ENCODE measurements at regions not wholly inside any gene's neighbourhood (a gene's known extent, or its start where the extent isn't known, plus 50 kb on each side); places are given as distances from the start of the nearest gene placed in this dataset.

DNA sequence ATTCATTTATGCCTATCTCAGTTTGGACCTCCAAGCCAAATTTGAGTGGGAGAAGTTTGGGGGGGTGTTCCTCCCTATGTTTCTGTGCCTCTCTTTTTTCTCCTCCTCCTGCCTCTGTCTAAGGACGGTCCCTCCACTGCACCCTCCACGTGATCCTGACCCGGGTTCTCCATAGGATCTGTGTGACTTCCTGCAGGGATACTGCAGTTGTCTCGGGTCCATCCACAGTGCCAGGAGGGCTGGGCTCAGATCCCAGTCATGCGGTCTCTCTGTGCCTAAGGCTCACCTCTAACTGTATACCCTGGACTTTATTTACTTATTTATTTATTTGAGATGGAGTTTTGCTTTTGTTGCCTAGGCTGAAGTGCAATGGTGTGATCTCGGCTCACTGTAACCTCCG lies 1354.5 kb downstream of the BRD1 start:
- Mint-ChIP-seq H3K9me3 (no peaks in the 10 kb centered on the region), H3K36me3 (ENCODE audit: insufficient read depth in 2 of 2) (no peaks in the 10 kb centered on the region), H3K27me3 (ENCODE audit: low read depth) (peaks cover 12% of the 10 kb centered on the region), H3K27ac (no peak overlapping the region), H3K4me1 (ENCODE audit: low read depth) (no peaks in the 10 kb centered on the region), H3K4me3 (no peak overlapping the region)
- DNase-seq (no peak), ATAC-seq (replicated peaks in 1 of 2) (no peak)

DNA sequence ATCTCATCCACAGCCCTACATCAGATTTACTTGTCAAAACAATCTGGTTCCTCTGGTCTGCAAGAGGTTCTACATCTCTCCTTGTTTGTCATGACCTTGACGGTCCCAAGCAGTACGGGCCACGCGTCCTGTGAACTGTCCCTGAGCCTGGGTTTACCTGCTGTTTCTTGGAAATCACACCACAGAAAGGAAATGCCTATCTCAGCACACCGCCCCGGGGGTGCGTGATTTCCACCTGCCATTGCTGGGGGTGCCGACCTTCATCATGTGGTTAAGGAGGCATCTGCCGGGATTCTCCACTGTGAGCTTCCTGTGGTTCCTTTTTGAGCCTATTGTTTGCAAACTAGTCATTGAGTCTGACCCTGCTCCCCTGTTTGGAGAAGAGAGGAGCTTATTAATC lies 1363.4 kb downstream of the BRD1 start:
- no peak for ATAC-seq (replicated peaks in 1 of 2)
- no peak overlapping the region for H3K4me3 Mint-ChIP-seq

DNA sequence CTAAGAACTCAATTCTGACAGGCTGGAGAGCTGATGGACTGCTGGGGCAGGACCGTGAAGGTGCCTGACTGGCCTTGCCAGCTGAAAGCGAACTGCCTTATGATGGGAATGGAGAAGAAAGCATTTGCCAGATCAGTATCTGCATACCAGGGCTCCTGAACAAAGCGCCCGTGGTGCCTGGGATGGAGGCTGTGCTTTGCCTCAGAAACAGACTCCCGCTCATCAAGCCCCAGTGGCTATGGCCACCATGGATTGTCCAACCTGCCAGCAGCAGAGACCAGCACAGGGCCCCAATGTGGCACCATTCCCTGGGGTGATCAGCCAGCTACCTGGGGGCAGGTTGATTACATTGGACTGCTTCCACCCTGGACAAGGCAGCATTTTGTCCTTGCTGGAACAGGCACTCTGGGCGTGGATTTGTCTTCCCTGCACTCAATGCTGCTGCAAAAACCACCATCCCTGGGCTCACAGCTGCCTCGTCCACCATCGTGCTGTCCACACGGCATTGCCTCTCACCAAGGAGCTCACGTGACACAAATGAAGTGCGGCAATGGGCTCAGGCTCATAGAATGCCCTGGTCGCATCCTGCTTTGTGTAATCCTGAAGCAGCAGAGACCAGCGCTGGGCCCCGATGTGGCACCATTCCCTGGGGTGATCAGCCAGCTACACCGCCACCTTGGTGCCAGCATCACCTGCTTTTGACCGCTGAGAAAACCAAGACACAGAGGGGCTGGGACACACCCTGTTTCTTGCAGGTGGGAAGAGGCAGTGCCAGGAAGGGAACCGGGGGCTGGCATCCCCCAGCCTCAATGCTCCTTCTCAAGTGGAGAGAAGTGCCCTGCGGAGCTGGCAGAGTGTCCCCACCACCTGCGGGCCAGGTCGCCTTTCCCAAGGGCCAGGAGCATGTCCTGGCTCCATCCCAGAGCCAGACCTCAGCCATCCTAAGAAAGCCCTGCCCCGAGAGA lies 1367.5 kb downstream of the BRD1 start:
- no peak overlapping the region for H3K27ac Mint-ChIP-seq
- no peak for DNase-seq
- H3K36me3 Mint-ChIP-seq (ENCODE audit: insufficient read depth in 2 of 2), result no peaks in the 10 kb centered on the region
- H3K27me3 Mint-ChIP-seq (ENCODE audit: low read depth), result peaks cover 6% of the 10 kb centered on the region
- no peak overlapping the region for H3K4me3 Mint-ChIP-seq
- no peaks in the 10 kb centered on the region for H3K9me3 Mint-ChIP-seq
- ATAC-seq (replicated peaks in 1 of 2), result no peak
- no peaks in the 10 kb centered on the region for H3K4me1 Mint-ChIP-seq (ENCODE audit: low read depth)

More for the DNA sequence above, 1363.4 kb downstream of the BRD1 start:
- DNase-seq, result no peak
- no peaks in the 10 kb centered on the region for H3K36me3 Mint-ChIP-seq (ENCODE audit: insufficient read depth in 2 of 2)
- no peaks in the 10 kb centered on the region for H3K9me3 Mint-ChIP-seq
- peaks cover 6% of the 10 kb centered on the region for H3K27me3 Mint-ChIP-seq (ENCODE audit: low read depth)
- H3K27ac Mint-ChIP-seq, result no peak overlapping the region
- H3K4me1 Mint-ChIP-seq (ENCODE audit: low read depth), result no peaks in the 10 kb centered on the region

DNA sequence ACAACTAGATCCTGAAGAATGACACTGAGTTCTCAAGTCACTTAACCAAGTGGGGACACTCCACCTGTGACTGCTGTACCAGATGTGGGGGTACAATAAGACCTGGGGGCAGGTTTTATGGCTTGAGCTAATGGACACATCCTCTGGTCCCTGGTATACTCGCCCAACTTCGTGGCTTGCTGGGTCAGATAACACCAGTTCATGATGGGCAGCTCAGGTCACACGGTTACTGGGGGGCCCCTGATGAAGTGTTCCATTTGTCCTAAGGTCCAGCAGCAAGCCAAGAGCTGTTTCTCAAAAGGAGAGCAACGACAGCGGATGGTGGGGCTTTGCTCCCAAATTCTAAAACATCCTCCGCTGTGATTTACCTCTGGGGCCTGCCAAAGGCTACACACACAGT lies 1368.4 kb downstream of the BRD1 start:
- no peaks in the 10 kb centered on the region for H3K4me1 Mint-ChIP-seq (ENCODE audit: low read depth)
- DNase-seq, result no peak
- H3K4me3 Mint-ChIP-seq, result no peak overlapping the region
- H3K27me3 Mint-ChIP-seq (ENCODE audit: low read depth), result peaks cover 6% of the 10 kb centered on the region
- no peak overlapping the region for H3K27ac Mint-ChIP-seq
- H3K9me3 Mint-ChIP-seq, result no peaks in the 10 kb centered on the region
- H3K36me3 Mint-ChIP-seq (ENCODE audit: insufficient read depth in 2 of 2), result no peaks in the 10 kb centered on the region
- ATAC-seq (replicated peaks in 1 of 2), result no peak

DNA sequence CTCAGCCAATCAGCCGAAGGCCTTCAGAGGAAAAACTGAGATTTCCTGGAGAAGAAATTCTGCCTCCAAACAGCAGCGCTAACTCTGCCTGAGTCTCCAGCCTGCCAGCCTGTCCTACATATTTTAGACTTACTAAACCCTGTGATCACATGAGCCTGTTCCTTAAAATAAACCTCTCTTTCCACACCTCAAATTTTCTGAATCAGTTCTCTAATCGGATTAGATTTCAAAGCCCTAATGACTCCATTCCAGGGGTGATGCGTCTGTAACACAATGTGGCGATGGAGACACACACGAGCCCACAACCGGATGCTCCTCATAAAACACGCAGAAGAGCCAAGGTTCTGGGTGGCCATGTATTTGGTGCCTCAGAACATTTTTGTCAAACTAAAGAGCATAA lies 1371.2 kb downstream of the BRD1 start:
- H3K27me3 Mint-ChIP-seq (ENCODE audit: low read depth), result peaks cover 5% of the 10 kb centered on the region
- no peak overlapping the region for H3K27ac Mint-ChIP-seq
- no peak overlapping the region for H3K4me3 Mint-ChIP-seq
- no peaks in the 10 kb centered on the region for H3K9me3 Mint-ChIP-seq
- ATAC-seq (replicated peaks in 1 of 2) (no peak), DNase-seq (no peak)
- H3K4me1 Mint-ChIP-seq (ENCODE audit: low read depth), result no peaks in the 10 kb centered on the region
- H3K36me3 Mint-ChIP-seq (ENCODE audit: insufficient read depth in 2 of 2), result no peaks in the 10 kb centered on the region

DNA sequence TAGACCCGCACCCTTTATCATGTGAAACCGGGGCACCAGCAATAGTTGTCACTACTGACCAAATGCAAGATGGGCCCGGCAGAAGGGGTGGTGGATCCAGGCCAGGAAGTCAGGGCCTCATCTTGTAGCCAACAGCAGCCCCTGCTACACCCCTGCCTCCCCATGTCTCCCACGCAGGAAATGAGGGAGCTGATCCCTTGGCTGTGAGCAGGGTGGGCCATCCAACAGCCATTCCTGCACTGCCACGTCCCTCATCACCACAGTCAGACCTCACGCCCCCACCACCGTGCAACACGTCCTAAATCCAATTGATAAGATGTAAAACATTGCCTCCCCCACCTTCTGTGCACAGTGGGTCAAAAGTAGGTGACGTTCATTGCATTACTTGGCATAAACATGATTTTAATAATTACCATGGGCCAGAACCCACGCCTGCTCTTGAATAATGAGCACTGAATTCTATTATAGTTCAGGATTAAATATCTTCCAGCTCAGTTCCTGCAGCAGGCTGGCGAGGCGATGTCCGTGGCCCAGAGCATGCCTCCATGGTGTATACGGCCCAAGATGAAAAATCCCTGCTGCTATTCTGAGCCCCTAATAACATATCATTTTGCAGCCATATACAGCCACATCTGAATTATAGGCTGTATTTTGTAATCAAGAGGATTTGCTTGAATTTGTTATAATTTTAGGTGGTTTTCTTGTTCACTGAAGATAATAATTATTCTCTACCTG lies 1373.8 kb downstream of the BRD1 start:
- DNase-seq (no peak), ATAC-seq (replicated peaks in 1 of 2) (no peak)
- Mint-ChIP-seq H3K4me3 (no peak overlapping the region), H3K9me3 (no peaks in the 10 kb centered on the region), H3K27ac (no peak overlapping the region), H3K36me3 (ENCODE audit: insufficient read depth in 2 of 2) (no peaks in the 10 kb centered on the region), H3K4me1 (ENCODE audit: low read depth) (no peaks in the 10 kb centered on the region), H3K27me3 (ENCODE audit: low read depth) (peaks cover 5% of the 10 kb centered on the region)

DNA sequence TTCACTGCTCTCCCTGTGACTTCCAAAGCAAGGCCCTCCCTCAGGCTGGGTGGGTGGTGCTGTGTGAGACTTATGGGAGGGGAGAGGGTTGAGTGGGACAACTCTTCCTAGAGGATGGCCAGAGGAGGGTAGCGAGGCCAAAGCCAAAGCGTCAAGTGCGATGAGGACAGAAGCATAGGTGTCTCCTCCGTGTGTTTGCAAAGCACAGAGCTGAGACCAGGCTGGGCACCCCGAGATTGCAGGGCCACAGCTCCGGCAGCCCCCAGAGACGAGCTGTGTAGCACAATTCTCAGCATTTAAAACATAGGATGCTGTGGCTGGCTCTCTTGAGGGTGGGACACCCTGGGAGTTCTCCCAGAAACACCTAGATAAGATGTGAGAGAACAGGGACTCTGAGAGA lies 1374.5 kb downstream of the BRD1 start:
- Mint-ChIP-seq H3K36me3 (ENCODE audit: insufficient read depth in 2 of 2) (no peaks in the 10 kb centered on the region), H3K27me3 (ENCODE audit: low read depth) (peaks cover 5% of the 10 kb centered on the region), H3K9me3 (no peaks in the 10 kb centered on the region), H3K27ac (no peak overlapping the region), H3K4me1 (ENCODE audit: low read depth) (no peaks in the 10 kb centered on the region), H3K4me3 (no peak overlapping the region)
- DNase-seq (no peak), ATAC-seq (replicated peaks in 1 of 2) (no peak)

DNA sequence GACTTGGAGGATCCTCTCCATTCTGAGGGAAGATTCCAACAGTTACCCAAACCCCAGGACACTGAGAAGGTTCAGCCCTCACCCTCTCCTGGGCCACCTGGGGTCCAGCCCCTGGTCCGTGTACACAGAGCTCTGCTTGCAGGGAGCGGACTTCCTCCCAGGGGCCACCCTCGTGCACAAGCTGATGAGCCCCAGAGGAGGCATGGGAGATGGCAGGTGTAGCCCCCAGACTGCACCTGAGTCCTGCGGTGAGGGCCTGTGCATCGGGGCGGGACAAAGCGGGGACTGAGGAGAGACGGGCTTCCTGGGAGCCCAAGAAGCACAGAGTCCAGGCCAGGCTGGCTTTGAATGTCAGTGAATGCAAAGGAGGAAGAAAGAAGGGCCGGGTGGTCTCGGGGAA lies 1374.9 kb downstream of the BRD1 start:
- Mint-ChIP-seq H3K4me1 (ENCODE audit: low read depth) (no peaks in the 10 kb centered on the region), H3K27ac (no peak overlapping the region), H3K27me3 (ENCODE audit: low read depth) (peaks cover 5% of the 10 kb centered on the region), H3K9me3 (no peaks in the 10 kb centered on the region), H3K36me3 (ENCODE audit: insufficient read depth in 2 of 2) (no peaks in the 10 kb centered on the region), H3K4me3 (no peak overlapping the region)
- DNase-seq, result no peak
- no peak for ATAC-seq (replicated peaks in 1 of 2)

DNA sequence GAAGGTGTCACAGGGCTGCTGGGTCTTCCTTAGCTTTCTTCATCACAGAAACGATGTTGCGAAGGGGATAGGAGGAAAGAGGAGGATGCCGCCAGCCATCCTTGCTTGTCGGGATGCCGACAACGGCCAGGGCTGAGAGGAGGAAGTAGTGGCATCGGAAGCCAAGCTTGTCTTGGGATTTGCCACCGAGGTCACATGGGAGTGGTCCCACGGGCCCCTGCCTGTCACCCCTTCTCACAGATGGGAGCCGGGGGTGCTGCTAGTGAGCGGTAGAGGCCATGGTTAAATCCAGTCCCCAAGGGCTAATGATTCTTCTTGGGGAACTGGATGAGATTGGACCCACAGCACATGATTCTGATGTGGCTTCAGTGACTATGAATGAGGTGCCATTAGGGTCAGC lies 1375.8 kb downstream of the BRD1 start:
- Mint-ChIP-seq H3K36me3 (ENCODE audit: insufficient read depth in 2 of 2) (no peaks in the 10 kb centered on the region), H3K9me3 (no peaks in the 10 kb centered on the region), H3K27ac (no peak overlapping the region), H3K4me1 (ENCODE audit: low read depth) (no peaks in the 10 kb centered on the region), H3K4me3 (no peak overlapping the region), H3K27me3 (ENCODE audit: low read depth) (peaks cover 5% of the 10 kb centered on the region)
- DNase-seq (no peak), ATAC-seq (replicated peaks in 1 of 2) (no peak)

DNA sequence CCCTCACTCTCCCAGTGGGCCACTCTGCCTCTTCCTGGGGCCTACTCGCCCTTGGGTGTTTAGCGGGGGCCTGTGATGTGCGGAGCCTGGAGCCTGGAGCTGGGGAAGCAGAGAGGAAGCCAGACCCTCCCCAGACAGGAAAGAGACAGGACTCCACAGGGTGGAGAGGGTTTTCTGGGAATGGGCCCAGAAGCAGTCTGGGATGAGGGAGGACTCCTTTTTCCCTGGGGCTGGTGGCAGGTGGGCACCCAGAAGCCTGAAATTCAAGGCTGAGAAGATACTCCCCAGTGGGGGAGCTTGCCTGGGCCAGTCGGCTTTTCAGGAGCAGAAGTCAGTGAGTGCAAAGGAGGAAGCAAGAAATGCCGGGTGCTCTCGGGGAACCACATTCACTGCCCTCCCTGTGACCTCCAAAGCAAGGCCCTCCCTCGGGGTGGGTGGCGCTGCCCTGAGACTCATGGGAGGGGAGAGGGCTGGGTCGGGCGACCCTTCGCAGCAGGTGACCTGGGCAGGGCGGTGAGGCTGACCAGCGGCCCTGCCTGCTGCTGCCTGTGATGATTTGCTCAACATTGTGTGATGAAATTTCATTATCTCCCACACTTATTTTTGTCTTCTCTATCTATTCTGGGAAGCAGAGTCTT lies 1377.4 kb downstream of the BRD1 start:
- Mint-ChIP-seq H3K4me3 (no peak overlapping the region), H3K4me1 (ENCODE audit: low read depth) (no peaks in the 10 kb centered on the region), H3K9me3 (no peaks in the 10 kb centered on the region), H3K36me3 (ENCODE audit: insufficient read depth in 2 of 2) (no peaks in the 10 kb centered on the region), H3K27ac (no peak overlapping the region), H3K27me3 (ENCODE audit: low read depth) (peaks cover 5% of the 10 kb centered on the region)
- ATAC-seq (replicated peaks in 1 of 2) (no peak), DNase-seq (no peak)

DNA sequence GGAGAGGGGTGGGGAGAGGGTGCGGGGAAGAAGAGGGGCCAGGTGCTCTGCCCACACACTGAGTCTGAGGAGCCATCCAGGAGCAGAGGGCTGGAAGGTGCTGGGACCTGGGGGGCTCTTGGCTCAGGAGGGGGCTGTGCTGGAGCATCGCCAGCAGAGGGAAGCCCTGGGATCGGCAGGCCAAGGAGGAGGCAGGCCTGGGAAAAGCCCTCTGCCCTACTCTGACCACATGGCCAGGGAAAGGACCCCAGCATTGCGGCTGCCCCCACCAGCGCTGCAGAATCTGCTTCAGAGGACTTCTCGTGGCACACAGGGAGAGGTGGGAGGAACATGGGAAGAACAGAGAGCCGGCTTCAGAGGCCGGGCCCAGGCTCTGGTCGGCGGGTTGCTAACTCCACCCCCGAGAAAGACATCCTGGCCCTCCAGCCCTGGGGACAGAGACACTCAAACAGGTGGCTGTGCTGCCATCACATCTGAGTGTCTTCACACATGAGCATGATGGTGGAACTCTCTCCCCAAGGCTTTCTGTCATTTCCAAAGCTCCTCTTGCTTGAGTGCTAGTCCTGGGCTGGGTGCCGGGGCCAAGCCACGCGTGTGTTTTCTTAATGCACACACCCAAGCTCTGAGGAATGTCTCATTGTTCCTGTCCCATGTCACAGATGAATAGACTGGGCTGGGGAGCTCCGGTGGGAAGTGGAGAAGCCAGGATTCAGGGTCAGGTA lies 1378.0 kb downstream of the BRD1 start:
- no peaks in the 10 kb centered on the region for H3K9me3 Mint-ChIP-seq
- H3K4me3 Mint-ChIP-seq, result no peak overlapping the region
- no peak overlapping the region for H3K27ac Mint-ChIP-seq
- ATAC-seq (replicated peaks in 1 of 2), result no peak
- peaks cover 5% of the 10 kb centered on the region for H3K27me3 Mint-ChIP-seq (ENCODE audit: low read depth)
- H3K4me1 Mint-ChIP-seq (ENCODE audit: low read depth), result no peaks in the 10 kb centered on the region
- no peak for DNase-seq
- no peaks in the 10 kb centered on the region for H3K36me3 Mint-ChIP-seq (ENCODE audit: insufficient read depth in 2 of 2)

DNA sequence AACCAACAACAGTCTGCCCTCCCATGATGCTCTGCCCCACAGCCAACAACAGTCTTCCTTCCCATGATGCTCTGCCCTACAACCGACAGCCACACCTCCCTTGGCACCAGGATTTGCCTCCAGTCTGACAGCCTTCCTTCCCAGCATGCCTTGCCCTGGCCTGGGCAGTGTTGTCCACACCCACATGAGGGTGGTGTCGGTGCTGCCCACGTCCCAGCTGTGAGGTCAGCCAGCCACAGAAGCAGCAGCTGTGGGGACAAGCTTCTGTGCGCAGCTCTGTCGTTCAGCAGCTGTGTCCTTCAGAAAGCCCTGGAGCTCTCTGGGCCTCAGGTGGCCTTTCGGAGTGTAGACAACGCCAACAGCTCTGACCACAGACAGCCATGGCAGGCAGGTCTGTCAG lies 1378.9 kb downstream of the BRD1 start:
- Mint-ChIP-seq H3K36me3 (ENCODE audit: insufficient read depth in 2 of 2) (no peaks in the 10 kb centered on the region), H3K9me3 (no peaks in the 10 kb centered on the region), H3K4me3 (no peak overlapping the region), H3K27ac (no peak overlapping the region), H3K4me1 (ENCODE audit: low read depth) (no peaks in the 10 kb centered on the region), H3K27me3 (ENCODE audit: low read depth) (peaks cover 5% of the 10 kb centered on the region)
- ATAC-seq (replicated peaks in 1 of 2) (no peak), DNase-seq (no peak)
